ENCODE measurements at regions not wholly inside any gene's neighbourhood (a gene's known extent, or its start where the extent isn't known, plus 50 kb on each side); places are given as distances from the start of the nearest gene placed in this dataset.

- TF ChIP-seq POLR2AphosphoS5 (IDR thresholded peaks at IDR 0.05; ENCODE audit: low read depth, low read length), result no peak
- no peak for TF ChIP-seq TAF1 (IDR thresholded peaks at IDR 0.05; ENCODE audit: borderline replicate concordance, low read depth, low read length)
- no peak for FAIRE-seq
- no peak for DNase-seq (ENCODE audit: insufficient read length)
Observed at GRCh38 chr12:68406134-68406576, 74.0 kb upstream of the MDM1 start.

DNA sequence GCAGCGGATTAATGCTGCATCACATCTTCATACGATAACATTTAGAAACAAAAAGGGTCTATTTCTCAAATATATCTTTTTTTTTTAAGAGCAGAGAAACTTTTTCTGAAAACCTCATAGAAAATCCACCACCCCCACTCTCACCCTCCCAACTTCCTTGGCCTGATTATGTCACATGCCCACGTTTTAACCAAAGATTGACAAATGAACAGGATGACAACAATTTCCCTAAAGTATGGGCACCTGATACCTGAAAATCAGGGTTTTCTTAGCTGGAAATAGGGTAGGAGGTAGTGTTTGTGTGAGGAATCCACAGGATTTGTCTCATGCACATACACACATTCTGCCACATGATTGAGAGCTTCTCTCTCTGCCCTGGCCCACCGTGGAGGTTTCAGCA, 74.7 kb upstream of the MDM1 start:
- DNase-seq (ENCODE audit: insufficient read length) (no peak), FAIRE-seq (no peak)
- TF ChIP-seq TAF1 (IDR thresholded peaks at IDR 0.05; ENCODE audit: borderline replicate concordance, low read depth, low read length) (no peak), POLR2A (IDR thresholded peaks at IDR 0.05; ENCODE audit: low read depth, low read length) (no peak), POLR2AphosphoS5 (IDR thresholded peaks at IDR 0.05; ENCODE audit: low read depth, low read length) (no peak)

DNA sequence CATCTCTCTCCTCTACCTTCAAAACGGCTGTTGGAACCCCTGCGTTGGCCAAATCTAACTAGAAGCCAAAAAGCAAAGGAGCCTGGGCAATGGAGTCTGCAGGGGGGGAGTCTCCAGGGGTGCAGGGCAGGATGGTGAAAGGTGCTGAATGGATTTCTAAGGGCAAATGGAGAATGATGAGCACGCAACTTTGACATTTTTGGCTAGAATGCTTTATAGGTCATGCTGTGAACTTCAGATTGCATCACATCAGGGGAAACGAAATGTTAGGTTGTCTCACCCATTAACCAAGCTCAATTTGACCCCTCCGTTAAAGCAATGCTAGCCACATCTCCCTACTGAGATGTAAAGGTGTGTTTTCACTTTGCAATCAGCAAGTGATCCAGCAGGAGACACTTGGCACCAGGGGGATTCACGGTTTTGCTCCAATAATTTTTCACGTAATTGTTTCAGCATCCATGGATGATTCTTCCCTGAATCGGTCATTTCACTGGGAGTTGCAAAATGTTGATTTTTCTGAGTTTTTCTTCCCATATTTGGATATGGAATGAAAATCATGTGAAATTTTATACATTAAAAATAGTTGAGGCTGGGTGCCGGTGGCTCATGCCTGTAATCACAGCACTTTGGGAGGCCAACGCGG, 78.0 kb upstream of the MDM1 start:
- TF ChIP-seq TAF1 (IDR thresholded peaks at IDR 0.05; ENCODE audit: borderline replicate concordance, low read depth, low read length), result no peak
- TF ChIP-seq POLR2A (IDR thresholded peaks at IDR 0.05; ENCODE audit: low read depth, low read length), result no peak
- TF ChIP-seq POLR2AphosphoS5 (IDR thresholded peaks at IDR 0.05; ENCODE audit: low read depth, low read length), result no peak
- FAIRE-seq (no peak), DNase-seq (ENCODE audit: insufficient read length) (no peak)

- no peak for DNase-seq (ENCODE audit: insufficient read length)
- FAIRE-seq, result no peak
- no peak for TF ChIP-seq TAF1 (IDR thresholded peaks at IDR 0.05; ENCODE audit: borderline replicate concordance, low read depth, low read length)
- no peak for TF ChIP-seq POLR2A (IDR thresholded peaks at IDR 0.05; ENCODE audit: low read depth, low read length)
- no peak for TF ChIP-seq POLR2AphosphoS5 (IDR thresholded peaks at IDR 0.05; ENCODE audit: low read depth, low read length)
Observed at GRCh38 chr12:68411371-68411770, 79.2 kb upstream of the MDM1 start.

GRCh38 chr12:68414988-68415387, 82.8 kb upstream of the MDM1 start:
- no peak for TF ChIP-seq TAF1 (IDR thresholded peaks at IDR 0.05; ENCODE audit: borderline replicate concordance, low read depth, low read length)
- no peak for TF ChIP-seq POLR2AphosphoS5 (IDR thresholded peaks at IDR 0.05; ENCODE audit: low read depth, low read length)
- no peak for TF ChIP-seq POLR2A (IDR thresholded peaks at IDR 0.05; ENCODE audit: low read depth, low read length)
- DNase-seq (ENCODE audit: insufficient read length) (no peak), FAIRE-seq (peak; percentile 70)

GRCh38 chr12:68416350-68416749, 84.2 kb upstream of the MDM1 start:
- FAIRE-seq, result no peak
- no peak for TF ChIP-seq POLR2AphosphoS5 (IDR thresholded peaks at IDR 0.05; ENCODE audit: low read depth, low read length)
- TF ChIP-seq TAF1 (IDR thresholded peaks at IDR 0.05; ENCODE audit: borderline replicate concordance, low read depth, low read length), result no peak
- TF ChIP-seq POLR2A (IDR thresholded peaks at IDR 0.05; ENCODE audit: low read depth, low read length), result no peak

DNA sequence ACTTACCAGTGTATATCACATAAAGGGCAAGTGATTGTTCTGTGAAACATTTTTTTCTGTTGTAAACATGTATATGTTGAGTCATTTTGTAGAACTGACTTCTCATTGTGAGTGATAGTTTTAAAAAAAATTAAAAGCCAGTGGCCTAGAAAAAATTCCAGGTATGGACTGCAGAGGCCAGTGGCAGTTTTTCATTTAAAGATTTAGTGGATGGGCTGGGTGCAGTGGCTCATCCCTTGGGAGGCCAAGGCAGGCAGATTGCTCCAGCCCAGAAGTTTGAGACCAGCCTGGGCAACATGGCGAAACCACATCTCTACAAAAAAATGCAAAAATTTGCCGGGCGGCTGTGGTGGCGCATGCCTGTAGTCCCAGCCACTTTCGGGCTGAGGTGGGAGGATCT, 84.7 kb upstream of the MDM1 start:
- DNase-seq (ENCODE audit: insufficient read length), result no peak
- no peak for FAIRE-seq
- TF ChIP-seq POLR2AphosphoS5 (IDR thresholded peaks at IDR 0.05; ENCODE audit: low read depth, low read length) (no peak), TAF1 (IDR thresholded peaks at IDR 0.05; ENCODE audit: borderline replicate concordance, low read depth, low read length) (no peak), POLR2A (IDR thresholded peaks at IDR 0.05; ENCODE audit: low read depth, low read length) (no peak)

More at GRCh38 chr12:68416350-68416749, 84.2 kb upstream of the MDM1 start:
- no peak for DNase-seq (ENCODE audit: insufficient read length)

DNA sequence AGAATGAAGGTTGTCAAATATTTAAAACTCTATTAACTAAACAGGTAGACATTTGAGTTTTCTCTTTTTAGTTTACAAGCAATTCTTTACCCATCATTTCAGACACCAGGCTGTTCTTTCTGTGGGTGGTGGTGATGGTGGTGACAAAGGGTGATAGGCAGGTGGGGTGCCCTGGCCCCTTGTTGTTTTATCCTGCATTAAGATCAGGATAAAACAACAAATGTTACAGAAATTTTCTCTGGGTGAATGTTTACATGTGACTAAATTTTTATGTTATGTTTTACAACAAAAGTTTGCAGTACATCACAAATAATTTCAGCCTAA, 85.9 kb upstream of the MDM1 start:
- FAIRE-seq (no peak), DNase-seq (ENCODE audit: insufficient read length) (no peak)
- TF ChIP-seq TAF1 (IDR thresholded peaks at IDR 0.05; ENCODE audit: borderline replicate concordance, low read depth, low read length), result no peak

DNA sequence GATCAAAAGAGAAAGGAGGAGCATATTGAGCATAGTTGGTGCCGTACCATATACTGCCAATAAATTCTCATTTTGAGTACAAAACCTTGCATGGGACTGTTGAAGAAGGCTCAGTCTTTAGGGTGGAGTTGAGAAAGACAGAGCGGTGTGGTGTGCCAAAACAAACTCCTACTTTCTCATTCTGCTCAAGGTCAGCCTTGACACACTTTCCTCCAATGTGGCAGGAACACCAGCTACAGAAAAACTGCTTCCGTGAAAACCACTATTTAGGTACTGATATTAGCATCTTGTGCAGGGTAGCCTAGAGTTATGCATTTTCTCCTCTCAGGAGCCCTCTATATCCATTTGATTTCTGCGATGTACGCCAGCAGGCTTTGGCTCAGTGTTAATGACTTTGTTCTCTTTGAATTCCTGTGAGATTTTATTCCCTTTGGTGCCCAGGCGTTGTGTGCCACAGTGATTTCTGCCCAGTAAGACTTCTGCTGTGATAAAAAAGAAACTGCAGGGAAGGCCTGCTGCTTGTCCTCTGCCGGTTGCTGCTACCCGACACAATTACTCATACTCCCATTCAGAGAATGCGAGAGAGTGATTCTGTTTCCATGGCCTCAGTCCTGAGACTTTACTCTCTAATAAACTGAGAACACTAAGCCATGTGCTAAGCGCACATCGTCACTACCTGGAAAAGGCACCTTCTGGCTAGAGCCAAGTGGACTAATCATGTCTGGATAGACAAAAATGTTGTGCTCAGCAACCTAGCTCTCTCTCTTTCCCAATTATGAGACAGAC, 88.3 kb upstream of the MDM1 start:
- no peak for TF ChIP-seq TAF1 (IDR thresholded peaks at IDR 0.05; ENCODE audit: borderline replicate concordance, low read depth, low read length)
- no peak for TF ChIP-seq POLR2AphosphoS5 (IDR thresholded peaks at IDR 0.05; ENCODE audit: low read depth, low read length)
- no peak for TF ChIP-seq POLR2A (IDR thresholded peaks at IDR 0.05; ENCODE audit: low read depth, low read length)
- DNase-seq (ENCODE audit: insufficient read length) (no peak), FAIRE-seq (no peak)

- FAIRE-seq (no peak), DNase-seq (ENCODE audit: insufficient read length) (no peak)
- TF ChIP-seq TAF1 (IDR thresholded peaks at IDR 0.05; ENCODE audit: borderline replicate concordance, low read depth, low read length) (no peak), POLR2A (IDR thresholded peaks at IDR 0.05; ENCODE audit: low read depth, low read length) (no peak), POLR2AphosphoS5 (IDR thresholded peaks at IDR 0.05; ENCODE audit: low read depth, low read length) (no peak)
Observed at GRCh38 chr12:68422159-68422558, 90.0 kb upstream of the MDM1 start.

DNA sequence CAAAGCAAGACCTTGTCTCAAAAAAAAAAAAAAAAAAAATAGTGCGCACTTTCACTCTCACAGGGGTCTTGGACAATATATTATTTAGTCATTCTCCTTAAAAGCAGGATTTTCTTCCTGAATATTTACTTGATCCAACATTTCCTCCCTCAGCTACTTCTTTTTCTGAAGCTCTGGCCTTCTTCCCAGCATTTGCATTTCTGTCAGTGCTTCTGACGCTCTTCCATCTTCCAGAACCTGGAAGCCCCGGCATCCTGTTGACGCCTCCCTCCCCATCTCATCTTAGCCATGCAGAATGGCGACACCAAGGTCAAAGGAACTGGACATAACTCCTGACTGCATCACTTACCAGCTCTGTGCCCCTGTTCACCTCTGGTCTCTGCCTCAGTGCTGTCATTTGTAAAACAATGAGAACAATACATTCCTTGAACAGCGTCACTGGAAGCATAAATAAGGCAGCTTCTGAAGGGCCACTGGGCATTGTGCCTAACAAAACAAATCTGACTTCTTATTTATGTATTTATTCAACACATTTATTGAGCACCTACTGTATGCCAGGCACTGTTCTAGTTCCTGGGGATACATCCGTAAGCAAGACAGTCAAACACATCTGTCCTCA, 90.9 kb upstream of the MDM1 start:
- FAIRE-seq (no peak), DNase-seq (ENCODE audit: insufficient read length) (no peak)
- TF ChIP-seq TAF1 (IDR thresholded peaks at IDR 0.05; ENCODE audit: borderline replicate concordance, low read depth, low read length) (no peak), POLR2AphosphoS5 (IDR thresholded peaks at IDR 0.05; ENCODE audit: low read depth, low read length) (no peak), POLR2A (IDR thresholded peaks at IDR 0.05; ENCODE audit: low read depth, low read length) (no peak)

DNA sequence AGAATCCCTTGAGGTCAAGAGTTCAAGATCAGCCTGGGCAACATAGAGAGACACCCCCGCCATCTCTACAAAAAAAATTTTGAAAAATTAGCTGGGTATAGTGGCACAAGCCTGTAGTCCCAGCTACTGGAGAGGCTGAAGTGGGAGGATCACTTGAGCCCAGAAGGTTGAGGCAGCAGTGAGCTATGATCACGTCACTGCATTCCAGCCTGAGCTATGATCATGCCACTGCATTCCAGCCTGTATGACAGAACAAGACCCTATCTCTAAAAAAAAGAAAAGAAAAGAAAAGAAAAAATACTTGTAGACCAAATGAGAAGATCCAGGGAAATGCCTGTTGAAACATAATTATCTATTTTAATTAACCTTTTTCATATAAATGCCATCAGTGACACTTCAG, 93.8 kb upstream of the MDM1 start:
- FAIRE-seq (no peak), DNase-seq (ENCODE audit: insufficient read length) (no peak)
- TF ChIP-seq TAF1 (IDR thresholded peaks at IDR 0.05; ENCODE audit: borderline replicate concordance, low read depth, low read length) (no peak), POLR2A (IDR thresholded peaks at IDR 0.05; ENCODE audit: low read depth, low read length) (no peak), POLR2AphosphoS5 (IDR thresholded peaks at IDR 0.05; ENCODE audit: low read depth, low read length) (no peak)

Data from GM12892 (cell line).